MCF 10A (cell line): ENCODE measurements at regions not wholly inside any gene's neighbourhood (a gene's known extent, or its start where the extent isn't known, plus 50 kb on each side); places are given as distances from the start of the nearest gene placed in this dataset.
"Not testable (repeated sequence)": the region's sequence is repeated elsewhere in the genome, so short reads cannot be mapped to it uniquely, and the experiment has no call there.

Experiments
- BruUV-seq: library from RNA; stranded (reverse); fragments of 400-500 nt; replicated peaks from 2 replicates; lab custom pipeline; 2021; lab: Mats Ljungman, UMichigan
- CTCF ChIA-PET: fragments of 300-600 bp; sonication (Branson Sonifier 250); formaldehyde crosslinking; extraction: SDS; loops from one replicate; lab custom pipeline; 2021; ENCODE audit warnings: antibody characterized with exemption, inconsistent platforms; lab: Yijun Ruan, JAX
- POLR2A ChIA-PET: fragments of 300-600, 350-650 bp; sonication (Branson Sonifier 250); formaldehyde crosslinking; extraction: SDS; loops from one replicate; lab custom pipeline; 2020; ENCODE audit warnings: antibody characterized with exemption, inconsistent platforms; lab: Yijun Ruan, JAX
- DNase-seq: peaks from one replicate; pipeline ENCODE4 v3.0.0-alpha.2; 2018; ENCODE audit not compliant: unreplicated experiment
- H3K27ac Mint-ChIP-seq: one replicate; pipeline ENCODE4 v1.8.0; 2022; ENCODE audit warnings: mild to moderate bottlenecking, low read depth, mixed read lengths; ENCODE audit not compliant: unreplicated experiment
- H3K27me3 Mint-ChIP-seq: one replicate; pipeline ENCODE4 v1.8.0; 2022; ENCODE audit warnings: mixed read lengths; ENCODE audit not compliant: insufficient read depth, unreplicated experiment
- H3K36me3 Mint-ChIP-seq: one replicate; pipeline ENCODE4 v1.8.0; 2022; ENCODE audit warnings: mild to moderate bottlenecking, moderate library complexity, mixed read lengths; ENCODE audit not compliant: insufficient read depth, unreplicated experiment
- H3K4me1 Mint-ChIP-seq: one replicate; pipeline ENCODE4 v1.8.0; 2022; ENCODE audit warnings: mixed read lengths; ENCODE audit not compliant: insufficient read depth, unreplicated experiment
- H3K4me3 Mint-ChIP-seq: one replicate; pipeline ENCODE4 v1.8.0; 2022; ENCODE audit warnings: mild to moderate bottlenecking, moderate library complexity, mixed read lengths; ENCODE audit not compliant: unreplicated experiment
- H3K9me3 Mint-ChIP-seq: one replicate; pipeline ENCODE4 v1.8.0; 2022; ENCODE audit warnings: mixed read lengths; ENCODE audit not compliant: unreplicated experiment
- intact Hi-C: fragments of 100-400 bp; cut with micrococcal nuclease; formaldehyde crosslinking; loops from 2 replicates; pipeline ENCODE4 v1.14.1; 2022
- TF ChIP-seq, protein P1 (sequence below): fragments of 200-600 bp; IDR thresholded peaks from one replicate; pipeline ENCODE4 v1.8.0; 2022; ENCODE audit warnings: antibody characterized with exemption, mild to moderate bottlenecking; ENCODE audit not compliant: unreplicated experiment

DNA sequence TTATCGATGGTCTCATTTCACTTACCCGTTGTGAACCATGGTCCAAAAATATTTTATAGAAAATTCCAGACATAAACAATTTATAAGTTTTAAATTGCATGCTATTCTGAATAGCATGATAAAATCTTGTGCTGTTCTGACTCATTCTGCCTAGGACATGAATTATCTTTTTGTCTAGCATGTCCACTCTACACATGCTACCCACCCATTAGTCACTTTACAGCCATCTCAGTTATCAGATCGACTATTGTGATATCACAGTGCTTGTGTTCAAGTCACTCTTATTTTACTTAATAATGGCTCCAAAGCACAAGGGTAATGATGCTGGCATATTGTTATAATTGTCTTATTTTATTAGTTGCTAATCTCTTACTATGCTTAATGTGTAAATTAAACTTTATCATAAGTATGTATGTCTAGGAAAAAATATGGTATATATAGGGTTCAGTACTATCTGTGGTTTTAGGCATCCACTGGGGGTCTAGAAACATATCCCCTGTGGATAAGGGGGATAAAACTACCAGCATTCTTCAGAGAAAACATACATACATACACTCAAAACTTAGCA is 252.0 kb upstream of the HTR1E start:
- H3K36me3 Mint-ChIP-seq = no peaks in the 10 kb centered on the region
- H3K4me1 Mint-ChIP-seq = no peaks in the 10 kb centered on the region
- POLR2A ChIA-PET = no interaction called here
- H3K27ac Mint-ChIP-seq = no peak overlapping the region
- CTCF ChIA-PET = interaction anchor here (0.6 kb wide), 1 partner anchor 184 kb away, joined by 3 read pairs; no protein-coding TSS in a partner anchor
- DNase-seq = no peak
- H3K4me3 Mint-ChIP-seq = no peak overlapping the region
- H3K27me3 Mint-ChIP-seq = no peaks in the 10 kb centered on the region
- TF ChIP-seq, protein P1, sequence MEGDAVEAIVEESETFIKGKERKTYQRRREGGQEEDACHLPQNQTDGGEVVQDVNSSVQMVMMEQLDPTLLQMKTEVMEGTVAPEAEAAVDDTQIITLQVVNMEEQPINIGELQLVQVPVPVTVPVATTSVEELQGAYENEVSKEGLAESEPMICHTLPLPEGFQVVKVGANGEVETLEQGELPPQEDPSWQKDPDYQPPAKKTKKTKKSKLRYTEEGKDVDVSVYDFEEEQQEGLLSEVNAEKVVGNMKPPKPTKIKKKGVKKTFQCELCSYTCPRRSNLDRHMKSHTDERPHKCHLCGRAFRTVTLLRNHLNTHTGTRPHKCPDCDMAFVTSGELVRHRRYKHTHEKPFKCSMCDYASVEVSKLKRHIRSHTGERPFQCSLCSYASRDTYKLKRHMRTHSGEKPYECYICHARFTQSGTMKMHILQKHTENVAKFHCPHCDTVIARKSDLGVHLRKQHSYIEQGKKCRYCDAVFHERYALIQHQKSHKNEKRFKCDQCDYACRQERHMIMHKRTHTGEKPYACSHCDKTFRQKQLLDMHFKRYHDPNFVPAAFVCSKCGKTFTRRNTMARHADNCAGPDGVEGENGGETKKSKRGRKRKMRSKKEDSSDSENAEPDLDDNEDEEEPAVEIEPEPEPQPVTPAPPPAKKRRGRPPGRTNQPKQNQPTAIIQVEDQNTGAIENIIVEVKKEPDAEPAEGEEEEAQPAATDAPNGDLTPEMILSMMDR = no peak
- H3K9me3 Mint-ChIP-seq = peaks cover 4% of the 10 kb centered on the region
- intact Hi-C loops = no loop called here
- no TSS peak for BruUV-seq

DNA sequence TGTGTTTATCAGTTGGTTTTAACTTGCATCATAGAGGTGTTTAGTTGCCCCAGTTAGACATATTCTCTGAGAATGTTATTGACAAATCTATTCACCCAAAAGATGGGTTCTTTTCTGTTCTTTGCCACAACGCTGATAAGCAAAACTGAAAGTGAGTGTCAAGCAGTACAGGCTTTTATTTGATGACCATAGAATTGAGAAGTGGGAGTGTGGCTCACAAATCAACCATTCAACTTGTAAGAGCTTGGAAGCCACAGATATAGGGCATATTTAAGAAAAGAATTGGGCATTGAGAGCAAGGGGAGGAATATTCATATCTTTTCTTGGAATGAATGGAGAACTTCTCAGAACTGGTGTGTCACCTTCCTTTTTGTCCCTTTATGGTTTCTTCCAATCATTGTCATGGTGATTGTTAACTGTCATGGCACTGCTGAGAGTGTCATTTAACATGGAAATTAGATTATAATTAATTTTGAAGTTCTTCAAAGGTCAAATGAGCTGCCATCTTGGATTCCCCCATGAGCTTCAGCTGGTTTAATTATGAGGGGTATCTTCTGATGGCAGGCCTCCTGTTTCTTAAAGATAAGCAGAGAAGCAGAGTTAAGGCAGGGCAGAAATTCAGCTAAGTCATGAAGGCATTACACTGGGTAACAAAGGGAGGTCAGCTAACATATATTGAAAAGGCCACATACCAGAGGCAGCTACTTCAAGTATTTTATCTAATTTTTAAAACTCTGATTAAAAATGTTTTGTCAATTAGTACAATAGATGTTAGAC is 254.0 kb upstream of the HTR1E start:
- ChIA-PET POLR2A (no interaction called here), CTCF (interaction anchor here (0.6 kb wide), 2 partner anchors 383 to 673 kb away, joined by 3 read pairs; no protein-coding TSS in a partner anchor)
- Mint-ChIP-seq H3K27me3 (no peaks in the 10 kb centered on the region), H3K36me3 (no peaks in the 10 kb centered on the region), H3K4me3 (no peak overlapping the region), H3K4me1 (no peaks in the 10 kb centered on the region), H3K9me3 (peaks cover 4% of the 10 kb centered on the region), H3K27ac (no peak overlapping the region)
- no TSS peak for BruUV-seq
- intact Hi-C loops = no loop called here
- TF ChIP-seq, protein P1 = no peak
- no peak for DNase-seq

DNA sequence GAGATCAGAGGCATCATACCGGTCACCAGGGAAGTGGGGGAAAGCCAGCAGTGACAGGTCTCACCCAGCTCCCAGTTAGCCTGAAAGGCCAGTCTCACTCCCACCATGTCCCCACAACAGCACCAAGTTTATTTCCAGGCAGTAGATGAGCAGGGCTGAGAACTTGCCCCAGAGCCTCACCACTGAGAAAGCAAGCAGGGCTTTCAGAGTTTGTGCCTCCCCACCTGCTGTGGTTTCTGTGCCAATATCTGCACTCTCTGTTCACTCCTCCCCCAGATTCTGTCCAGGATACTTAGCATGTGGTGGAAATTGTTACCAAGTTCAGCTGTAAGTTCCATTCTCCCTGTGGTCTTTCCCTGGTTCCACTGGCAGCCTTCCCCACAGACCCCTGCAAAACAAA is 255.0 kb upstream of the HTR1E start:
- intact Hi-C loops = no loop called here
- H3K27me3 Mint-ChIP-seq = no peaks in the 10 kb centered on the region
- CTCF ChIA-PET = interaction anchor here (0.6 to 0.7 kb wide), 2 partner anchors 48 to 388 kb away, joined by 3 read pairs; no protein-coding TSS in a partner anchor
- TF ChIP-seq, protein P1 = no peak
- no peak overlapping the region for H3K4me3 Mint-ChIP-seq
- DNase-seq = no peak
- no peaks in the 10 kb centered on the region for H3K36me3 Mint-ChIP-seq
- H3K4me1 Mint-ChIP-seq = no peaks in the 10 kb centered on the region
- no TSS peak for BruUV-seq
- H3K9me3 Mint-ChIP-seq = no peaks in the 10 kb centered on the region
- POLR2A ChIA-PET = no interaction called here
- H3K27ac Mint-ChIP-seq = no peak overlapping the region

DNA sequence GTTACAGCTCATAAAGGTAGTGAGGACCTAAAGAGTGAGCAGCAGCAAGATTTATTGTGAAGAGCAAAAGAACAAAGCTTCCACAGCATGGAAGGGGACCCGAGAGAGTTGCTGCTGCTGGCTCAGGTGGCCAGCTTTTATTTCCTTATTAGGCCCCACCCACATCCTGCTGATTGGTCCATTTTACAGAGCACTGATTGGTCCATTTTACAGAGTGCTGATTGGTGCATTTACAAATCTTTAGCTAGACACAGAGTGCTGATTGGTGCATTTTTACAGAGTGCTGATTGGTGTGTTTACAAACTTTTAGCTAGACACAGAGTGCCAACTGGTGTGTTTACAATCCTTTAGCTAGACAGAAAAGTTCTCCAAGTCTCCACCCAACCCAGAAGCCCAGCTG is 256.2 kb upstream of the HTR1E start:
- intact Hi-C loops = not testable (repeated sequence)

DNA sequence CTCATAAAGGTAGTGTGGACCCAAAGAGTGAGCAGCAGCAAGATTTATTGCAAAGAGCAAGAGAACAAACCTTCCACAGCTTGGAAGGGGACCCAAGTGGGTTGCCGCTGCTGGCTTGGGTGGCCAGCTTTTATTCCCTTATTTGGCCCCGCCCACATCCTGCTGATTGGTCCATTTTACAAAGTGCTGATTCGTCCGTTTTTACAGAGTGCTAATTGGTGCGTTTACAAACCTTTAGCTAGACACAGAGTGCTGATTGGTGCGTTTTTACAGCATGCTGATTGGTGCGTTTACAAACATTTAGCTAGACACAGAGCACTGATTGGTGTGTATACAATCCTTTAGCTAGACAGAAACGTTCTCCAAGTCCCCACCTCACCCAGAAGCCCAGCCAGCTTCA is 265.2 kb upstream of the HTR1E start:
- H3K36me3 Mint-ChIP-seq, intact Hi-C loops: not testable (repeated sequence)
- H3K9me3 Mint-ChIP-seq = peaks cover 49% of the 10 kb centered on the region

More for the DNA sequence above, 256.2 kb upstream of the HTR1E start:
- BruUV-seq, H3K27ac Mint-ChIP-seq, H3K9me3 Mint-ChIP-seq, H3K36me3 Mint-ChIP-seq, H3K4me3 Mint-ChIP-seq, H3K27me3 Mint-ChIP-seq, H3K4me1 Mint-ChIP-seq, POLR2A ChIA-PET, CTCF ChIA-PET, DNase-seq: not testable (repeated sequence)

More for the DNA sequence above, 265.2 kb upstream of the HTR1E start:
- DNase-seq, H3K4me1 Mint-ChIP-seq, POLR2A ChIA-PET, H3K4me3 Mint-ChIP-seq, BruUV-seq, H3K27ac Mint-ChIP-seq, H3K27me3 Mint-ChIP-seq: not testable (repeated sequence)
- CTCF ChIA-PET = interaction anchor here (0.6 to 0.7 kb wide), 2 partner anchors 12 to 769 kb away, joined by 3 read pairs; no protein-coding TSS in a partner anchor
